Right lobe of liver (tissue), 4 donors: ENCODE measurements at regions not wholly inside any gene's neighbourhood (a gene's known extent, or its start where the extent isn't known, plus 50 kb on each side); places are given as distances from the start of the nearest gene placed in this dataset.

ENCODE experiments used
- CTCF ChIP-seq, 4 donors: fragments of 200-600 bp in 3 of 4; fragments of 450-650 bp in 1 of 4; IDR thresholded peaks; one replicate each; pipeline versions ENCODE4 v1.5.1 to v1.8.0; 2016 to 2022; ENCODE audit warnings: antibody characterized with exemption in 4 of 4, mild to moderate bottlenecking in 2 of 4
- POLR2A ChIP-seq: fragments of 450-650 bp; IDR thresholded peaks from one replicate; pipeline ENCODE4 v1.6.1; 2017; ENCODE audit warnings: antibody characterized with exemption, mild to moderate bottlenecking
- donor health status: DM: no; HTN: no; CAD: no.
- donor health status: DM: no; HTN: no; CAD: no.
- donor health status: DM: no; HTN: yes; CAD: no.

GRCh38 chr17:72188801-72189200 lies 68.0 kb downstream of the SOX9 start:
- no peak for TF ChIP-seq CTCF (IDR thresholded peaks at IDR 0.05)
- TF ChIP-seq POLR2A = no peak
